Daoy (cell line): ENCODE measurements at regions not wholly inside any gene's neighbourhood (a gene's known extent, or its start where the extent isn't known, plus 50 kb on each side); places are given as distances from the start of the nearest gene placed in this dataset.
"Not testable (repeated sequence)": the region's sequence is repeated elsewhere in the genome, so short reads cannot be mapped to it uniquely, and the experiment has no call there.

ENCODE experiments used
- DNase-seq: peaks from one replicate; pipeline ENCODE4 v3.0.0-alpha.2; 2015; ENCODE audit warnings: low read depth

- DNase-seq = no peak
Observed at GRCh38 chr3:147672035-147672434, 262.9 kb downstream of the ZIC1 start.

- no peak for DNase-seq
Observed at GRCh38 chr3:147672436-147672835, 263.3 kb downstream of the ZIC1 start.

GRCh38 chr3:147675761-147676160 is 266.6 kb downstream of the ZIC1 start:
- no peak for DNase-seq

- no peak for DNase-seq
Observed at GRCh38 chr3:147680837-147681483, 271.8 kb downstream of the ZIC1 start.

GRCh38 chr3:147688868-147689267 is 279.7 kb downstream of the ZIC1 start:
- DNase-seq = no peak

- peak; percentile 15 for DNase-seq
Observed at GRCh38 chr3:147699175-147699838, 290.1 kb downstream of the ZIC1 start.

GRCh38 chr3:147701195-147701594 is 292.0 kb downstream of the ZIC1 start:
- no peak for DNase-seq

GRCh38 chr3:147702509-147702908 is 293.3 kb downstream of the ZIC1 start:
- DNase-seq = no peak

- no peak for DNase-seq
Observed at GRCh38 chr3:147705651-147706051, 296.5 kb downstream of the ZIC1 start.

- not testable (repeated sequence) for DNase-seq
Observed at GRCh38 chr3:147710753-147711152, 301.6 kb downstream of the ZIC1 start.

- peak; percentile 10 for DNase-seq
Observed at GRCh38 chr3:147712357-147712756, 303.2 kb downstream of the ZIC1 start.

- DNase-seq = peak; percentile 52
Observed at GRCh38 chr3:147712758-147713157, 303.6 kb downstream of the ZIC1 start.

- no peak for DNase-seq
Observed at GRCh38 chr3:147713234-147714133, 304.3 kb downstream of the ZIC1 start.

GRCh38 chr3:147729641-147730040 is 320.5 kb downstream of the ZIC1 start:
- DNase-seq = no peak

GRCh38 chr3:147730284-147730683 is 321.1 kb downstream of the ZIC1 start:
- DNase-seq = no peak

- DNase-seq = no peak
Observed at GRCh38 chr3:147733217-147733616, 324.1 kb downstream of the ZIC1 start.

GRCh38 chr3:147735616-147736015 is 326.5 kb downstream of the ZIC1 start:
- DNase-seq = no peak

GRCh38 chr3:147736226-147736625 is 327.1 kb downstream of the ZIC1 start:
- DNase-seq = no peak

GRCh38 chr3:147737376-147737775 is 328.2 kb downstream of the ZIC1 start:
- DNase-seq = no peak

GRCh38 chr3:147740928-147741327 is 331.8 kb downstream of the ZIC1 start:
- DNase-seq = no peak

- DNase-seq = no peak
Observed at GRCh38 chr3:147744967-147745366, 335.8 kb downstream of the ZIC1 start.

- DNase-seq = no peak
Observed at GRCh38 chr3:147755310-147755709, 346.1 kb downstream of the ZIC1 start.

GRCh38 chr3:147756476-147756875 is 347.3 kb downstream of the ZIC1 start:
- DNase-seq = no peak
